Activated gamma-delta T cell (primary cell): ENCODE measurements at regions not wholly inside any gene's neighbourhood (a gene's known extent, or its start where the extent isn't known, plus 50 kb on each side); places are given as distances from the start of the nearest gene placed in this dataset.

Experiments used
- DNase-seq: peaks from one replicate; lab custom pipeline; 2025; lab: John Stamatoyannopoulos, UW

- no peak for DNase-seq
Observed at GRCh38 chr16:26189536-26189935, 497.8 kb downstream of the HS3ST4 start.

- no peak for DNase-seq
Observed at GRCh38 chr16:26194526-26194925, 502.8 kb downstream of the HS3ST4 start.

GRCh38 chr16:26195225-26195624 is 503.5 kb downstream of the HS3ST4 start:
- DNase-seq = no peak

GRCh38 chr16:26196310-26196709 is 504.6 kb downstream of the HS3ST4 start:
- no peak for DNase-seq

- no peak for DNase-seq
Observed at GRCh38 chr16:26196802-26197201, 505.0 kb downstream of the HS3ST4 start.

GRCh38 chr16:26197707-26198106 is 505.9 kb downstream of the HS3ST4 start:
- no peak for DNase-seq

GRCh38 chr16:26198221-26198620 is 506.5 kb downstream of the HS3ST4 start:
- no peak for DNase-seq

GRCh38 chr16:26204138-26204537 is 512.4 kb downstream of the HS3ST4 start:
- no peak for DNase-seq

GRCh38 chr16:26211542-26211941 is 519.8 kb downstream of the HS3ST4 start:
- no peak for DNase-seq

- no peak for DNase-seq
Observed at GRCh38 chr16:26212599-26212998, 520.8 kb downstream of the HS3ST4 start.

GRCh38 chr16:26214581-26215174 is 522.9 kb downstream of the HS3ST4 start:
- DNase-seq = no peak

- DNase-seq = no peak
Observed at GRCh38 chr16:26220894-26221293, 529.1 kb downstream of the HS3ST4 start.

GRCh38 chr16:26231647-26232046 is 539.9 kb downstream of the HS3ST4 start:
- no peak for DNase-seq

- DNase-seq = no peak
Observed at GRCh38 chr16:26240807-26241206, 549.0 kb downstream of the HS3ST4 start.

GRCh38 chr16:26247063-26247462 is 555.3 kb downstream of the HS3ST4 start:
- DNase-seq = no peak

GRCh38 chr16:26252598-26252997 is 560.8 kb downstream of the HS3ST4 start:
- no peak for DNase-seq

- DNase-seq = no peak
Observed at GRCh38 chr16:26261621-26262020, 569.9 kb downstream of the HS3ST4 start.

GRCh38 chr16:26263406-26263805 is 571.6 kb downstream of the HS3ST4 start:
- DNase-seq = no peak

- DNase-seq = no peak
Observed at GRCh38 chr16:26267641-26268040, 575.9 kb downstream of the HS3ST4 start.

- no peak for DNase-seq
Observed at GRCh38 chr16:26269673-26270072, 577.9 kb downstream of the HS3ST4 start.

GRCh38 chr16:26273607-26274006 is 581.8 kb downstream of the HS3ST4 start:
- DNase-seq = no peak

GRCh38 chr16:26275021-26275590 is 583.3 kb downstream of the HS3ST4 start:
- DNase-seq = no peak

GRCh38 chr16:26276289-26276688 is 584.5 kb downstream of the HS3ST4 start:
- DNase-seq = no peak
